ENCODE measurements at regions not wholly inside any gene's neighbourhood (a gene's known extent, or its start where the extent isn't known, plus 50 kb on each side); places are given as distances from the start of the nearest gene placed in this dataset.
"Not testable (repeated sequence)": the region's sequence is repeated elsewhere in the genome, so short reads cannot be mapped to it uniquely, and the experiment has no call there.

DNA sequence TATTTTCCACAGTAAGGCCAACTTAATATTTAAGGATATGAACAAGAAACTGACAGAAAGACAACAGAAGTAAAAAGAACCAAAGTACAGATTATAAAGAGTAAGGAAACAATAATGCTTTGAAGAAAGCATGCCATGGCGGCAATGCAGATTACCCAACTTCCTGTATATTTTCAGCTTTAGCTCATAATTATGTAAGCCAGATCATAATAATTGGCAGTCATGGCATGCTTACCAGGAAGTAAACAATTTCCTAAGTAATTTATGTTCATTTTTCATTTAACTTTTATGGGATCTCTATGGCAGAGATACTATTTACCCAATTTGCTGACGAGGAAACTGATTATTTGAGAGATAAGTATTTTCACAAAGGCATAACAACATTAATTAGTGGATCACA is 988.7 kb downstream of the HACE1 start:
- no peak for DNase-seq

DNA sequence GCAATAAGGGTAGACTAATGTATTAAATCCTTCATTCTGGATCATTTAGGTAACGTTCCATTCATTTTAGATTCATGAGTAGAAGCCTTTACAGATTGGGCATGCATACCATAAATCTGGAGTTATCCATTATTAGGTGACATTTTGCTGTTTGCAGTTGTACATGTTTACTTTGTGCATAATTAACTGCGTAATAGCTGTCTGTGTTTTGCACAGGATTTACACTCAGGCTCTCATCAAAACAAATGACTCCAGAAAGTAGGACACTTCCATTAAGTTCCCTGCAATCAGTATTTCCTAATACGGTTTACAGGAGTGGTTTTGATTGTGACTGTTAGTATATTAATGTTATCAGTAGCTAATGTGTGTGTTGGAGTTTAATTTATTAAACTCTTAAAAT is 997.4 kb downstream of the HACE1 start:
- DNase-seq: no peak

DNA sequence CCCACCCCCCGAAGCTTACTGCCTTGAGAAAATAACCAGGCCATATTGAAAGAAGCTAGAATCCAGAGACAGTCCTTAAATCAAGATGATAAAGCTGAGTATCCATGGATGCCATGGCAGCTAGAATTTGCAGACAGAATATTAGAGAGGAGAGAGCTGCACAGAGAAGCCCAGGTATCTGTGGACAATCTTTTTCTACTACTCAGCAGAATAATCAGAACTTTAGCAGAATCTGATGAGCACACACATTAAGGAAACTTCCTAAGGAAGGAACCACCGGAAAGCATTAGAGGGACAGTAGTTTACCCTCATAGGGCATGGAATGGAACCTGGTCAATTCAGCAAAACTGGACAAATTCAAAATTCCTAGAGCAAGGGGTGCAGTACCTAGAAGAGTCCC is 1001.7 kb downstream of the HACE1 start:
- no peak for DNase-seq

DNA sequence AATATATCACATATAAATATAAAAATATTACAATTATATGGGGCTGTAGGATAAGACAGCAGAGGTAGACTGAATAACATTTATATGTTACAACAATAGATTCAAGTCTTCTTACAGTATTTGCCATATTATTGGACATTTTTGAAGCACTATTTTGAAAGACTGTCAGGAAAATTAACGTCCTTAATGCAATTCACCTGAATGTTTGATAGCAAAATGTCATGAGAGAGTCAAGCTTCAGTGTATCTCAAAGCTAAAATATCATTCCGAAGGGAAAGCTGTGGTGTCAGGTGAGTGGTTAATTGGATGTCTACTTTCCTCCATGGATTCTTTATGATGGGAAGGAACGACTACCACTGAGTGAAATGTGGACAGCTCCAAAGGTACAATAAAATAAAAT is 1004.0 kb downstream of the HACE1 start:
- DNase-seq: no peak

DNA sequence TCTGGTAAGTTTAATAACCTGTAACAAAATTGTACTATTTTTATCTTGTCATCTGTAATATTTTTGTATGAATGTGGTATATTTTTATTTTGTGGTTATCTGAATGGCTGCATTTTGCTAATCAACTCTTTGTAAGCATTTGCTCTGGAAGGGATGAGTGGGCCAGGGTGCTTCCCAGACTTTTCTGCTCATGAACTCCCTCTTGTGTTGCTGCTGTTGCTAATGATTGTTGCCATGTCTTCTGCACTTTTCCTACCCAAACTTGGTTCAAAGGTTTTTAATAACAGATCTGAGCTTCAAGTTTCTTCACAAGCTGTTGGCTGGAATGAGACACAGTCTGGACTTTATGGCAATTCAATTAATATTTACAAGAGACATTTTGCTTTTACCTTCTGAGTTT is 1005.7 kb downstream of the HACE1 start:
- no peak for DNase-seq

DNA sequence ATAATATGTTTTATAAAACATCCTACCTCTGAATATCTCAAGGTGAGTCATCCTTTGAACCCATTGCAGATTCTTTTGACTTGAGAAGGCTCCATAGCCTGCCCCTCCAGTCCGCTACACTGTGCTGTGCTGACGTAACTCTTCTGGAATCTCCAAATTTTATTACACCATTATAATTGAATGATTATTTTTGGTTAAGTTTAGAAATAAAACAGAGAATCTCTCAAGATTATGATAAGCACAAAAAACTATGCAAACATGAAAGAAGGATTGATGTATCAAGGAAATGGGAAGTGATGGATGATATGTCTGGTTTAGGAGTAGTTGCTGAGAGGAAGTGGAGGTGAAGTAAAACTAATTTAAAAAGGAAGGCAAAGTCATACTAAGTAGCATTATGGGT is 1021.3 kb downstream of the HACE1 start:
- DNase-seq: no peak

DNA sequence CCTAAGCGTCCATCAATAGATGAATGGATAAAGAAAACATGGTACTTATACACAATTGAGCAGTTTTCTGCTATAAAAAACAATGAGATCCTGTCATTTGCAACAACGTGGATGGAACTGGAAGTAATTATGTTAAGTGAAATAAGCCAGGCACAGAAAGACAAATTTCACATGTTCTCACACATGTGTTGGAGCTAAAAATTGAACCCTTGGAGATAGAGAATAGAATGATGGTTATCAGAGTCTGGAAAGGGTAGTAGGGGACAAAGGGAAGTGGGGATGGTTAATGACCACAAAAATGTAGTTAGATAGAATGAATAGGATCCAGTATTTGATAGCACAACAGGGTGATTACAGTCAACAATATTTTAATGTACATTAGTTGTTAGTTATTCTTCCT is 1033.5 kb downstream of the HACE1 start:
- no peak for DNase-seq

DNA sequence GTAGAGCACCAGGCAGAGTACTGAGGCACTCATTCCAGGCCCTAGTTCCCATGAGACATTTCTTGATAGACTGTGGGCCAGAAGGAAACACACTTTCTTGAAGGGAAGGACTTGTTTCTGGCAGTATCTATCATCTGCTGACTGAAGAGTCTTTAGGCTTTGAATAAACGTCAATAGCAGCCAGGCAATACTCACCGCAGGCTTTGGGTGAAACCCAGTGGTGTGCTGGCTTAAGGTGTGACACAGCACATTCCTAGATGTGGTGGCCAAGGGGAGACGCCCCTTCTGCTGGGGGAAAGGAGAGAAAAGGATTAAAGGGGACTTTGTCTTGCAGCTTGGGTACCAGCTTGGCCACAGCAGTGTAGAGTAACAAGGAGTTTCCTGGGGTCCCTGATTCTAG is 1039.6 kb downstream of the HACE1 start:
- no peak for DNase-seq

DNA sequence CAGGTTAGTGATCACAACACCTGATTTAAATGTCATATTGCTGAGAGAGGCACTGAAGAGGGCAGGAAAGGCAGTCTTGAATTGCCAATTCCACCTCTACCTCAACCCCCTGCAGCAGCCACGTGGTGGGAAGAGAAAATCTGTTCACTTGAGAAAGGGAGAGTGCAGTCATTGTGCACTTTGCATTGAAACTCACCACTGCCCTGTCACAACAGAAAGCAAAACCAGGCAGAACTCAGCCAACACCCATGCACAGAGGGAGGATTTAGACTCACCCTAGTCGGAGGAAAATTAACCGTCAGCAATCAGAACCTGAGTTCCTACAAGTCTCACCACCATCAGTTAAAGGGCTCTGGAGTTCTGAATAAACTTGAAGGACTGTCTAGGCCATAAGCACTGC is 1040.2 kb downstream of the HACE1 start:
- no peak for DNase-seq

DNA sequence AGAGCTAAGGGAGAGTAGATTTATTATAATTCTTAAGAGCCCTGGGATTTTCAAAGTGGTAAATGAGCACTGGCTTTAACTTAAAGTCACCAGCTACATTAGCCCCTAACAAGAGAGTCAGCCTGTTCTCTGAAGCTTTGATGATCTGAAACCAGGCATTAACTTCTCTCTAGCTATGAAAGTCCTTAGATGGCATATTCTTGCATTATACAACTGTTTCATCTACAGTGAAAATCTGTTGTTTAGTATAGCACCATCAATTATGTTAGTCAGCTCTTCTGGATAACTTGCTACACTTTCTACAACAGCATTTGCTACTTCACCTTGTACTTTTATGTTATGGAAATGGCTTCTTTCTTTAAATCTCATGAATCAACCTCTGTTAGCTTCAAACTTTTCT is 1046.7 kb downstream of the HACE1 start:
- DNase-seq: no peak

DNA sequence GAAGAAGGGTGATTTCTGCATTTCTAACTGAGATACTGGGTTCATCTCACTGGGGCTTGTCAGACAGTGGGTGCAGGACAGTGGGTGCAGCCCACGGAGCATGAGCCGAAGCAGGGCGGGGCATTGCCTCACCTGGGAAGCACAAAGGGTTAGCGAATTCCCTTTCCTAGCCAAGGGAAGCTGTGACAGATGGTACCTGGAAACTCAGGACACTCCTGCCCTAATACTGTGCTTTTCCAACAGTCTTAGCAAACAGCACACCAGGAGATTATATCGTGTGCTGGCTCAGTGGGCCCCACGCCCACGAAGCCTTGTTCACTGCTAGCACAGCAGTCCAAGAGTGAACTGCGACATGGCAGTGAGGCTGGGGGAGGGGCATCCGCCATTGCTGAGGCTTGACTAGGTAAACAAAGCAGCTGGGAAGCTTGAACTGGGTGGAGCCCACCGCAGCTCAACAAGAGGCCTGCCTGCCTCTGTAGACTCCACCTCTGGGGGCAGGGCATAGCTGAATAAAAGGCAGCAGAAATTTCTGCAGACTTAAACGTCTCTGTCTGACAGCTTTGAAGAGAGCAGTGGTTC is 1057.7 kb downstream of the HACE1 start:
- not testable (repeated sequence) for DNase-seq

DNA sequence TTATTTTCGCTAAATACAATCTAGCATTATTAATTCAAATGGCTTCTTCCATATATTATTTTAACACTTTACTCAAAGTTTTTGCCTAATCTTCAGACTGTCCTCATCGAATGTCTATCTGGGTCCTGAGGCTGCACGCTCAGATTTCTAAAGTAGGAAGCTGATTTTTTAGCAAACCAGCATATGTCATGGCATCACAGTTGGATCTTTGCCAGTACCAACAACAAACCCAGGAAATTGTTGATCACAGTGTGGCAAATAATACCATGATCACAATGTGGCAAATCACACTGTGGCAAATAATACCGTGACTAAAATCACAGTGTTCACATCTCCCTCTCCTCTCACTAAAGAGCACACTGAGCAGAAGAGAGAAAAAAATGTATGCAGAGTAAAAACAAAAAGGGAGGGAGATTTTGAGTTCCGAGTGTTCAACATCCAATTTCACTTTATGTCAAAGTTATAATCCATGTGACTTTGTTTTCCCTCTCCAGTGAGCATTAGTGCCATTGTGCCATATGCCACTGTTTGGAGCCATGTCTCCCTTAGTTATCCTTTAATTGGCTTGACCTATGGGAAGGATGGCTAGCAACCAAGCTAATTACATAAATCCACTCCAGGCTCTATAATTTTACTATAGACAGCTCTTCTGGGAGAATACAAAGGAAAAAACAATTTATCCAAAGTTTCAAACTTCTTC is 1059.6 kb downstream of the HACE1 start:
- no peak for DNase-seq

DNA sequence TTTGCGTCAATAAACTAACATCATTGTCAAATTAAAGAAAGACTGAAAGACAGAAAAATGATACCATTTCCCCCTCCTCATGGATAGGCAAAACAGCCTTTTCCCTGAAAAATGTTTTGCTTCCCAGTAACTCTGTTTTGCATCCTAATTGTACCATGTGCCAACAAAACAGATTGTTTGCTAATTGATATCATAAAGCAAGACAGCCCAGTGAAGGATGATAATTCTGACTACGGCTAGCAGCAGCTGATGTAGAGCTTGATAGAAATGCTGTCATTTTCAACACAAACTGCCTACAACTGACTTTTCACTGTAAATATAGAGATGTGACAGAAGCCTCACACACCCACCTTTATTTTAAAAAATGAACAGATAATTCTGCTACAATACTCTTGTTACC is 1061.6 kb downstream of the HACE1 start:
- DNase-seq: no peak

DNA sequence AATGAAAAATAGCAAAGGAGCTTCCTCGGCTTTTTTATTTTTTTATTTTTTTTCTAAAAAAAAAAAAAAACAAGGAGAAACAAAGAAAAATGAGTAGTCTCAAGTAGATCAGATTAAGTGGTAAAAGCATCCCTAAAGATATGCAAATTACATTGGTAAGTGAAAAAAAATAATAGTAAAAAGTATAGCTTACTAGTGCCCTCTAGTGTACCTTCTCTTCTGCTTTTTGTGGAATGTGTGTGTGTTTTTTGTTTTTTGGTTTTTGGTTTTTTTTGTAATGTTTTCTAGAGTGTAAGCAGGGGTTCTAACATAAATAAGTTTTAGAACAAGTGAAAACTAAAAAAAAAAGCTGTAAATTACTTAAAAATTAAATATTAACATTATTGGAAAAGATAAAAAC is 1062.0 kb downstream of the HACE1 start:
- no peak for DNase-seq

DNA sequence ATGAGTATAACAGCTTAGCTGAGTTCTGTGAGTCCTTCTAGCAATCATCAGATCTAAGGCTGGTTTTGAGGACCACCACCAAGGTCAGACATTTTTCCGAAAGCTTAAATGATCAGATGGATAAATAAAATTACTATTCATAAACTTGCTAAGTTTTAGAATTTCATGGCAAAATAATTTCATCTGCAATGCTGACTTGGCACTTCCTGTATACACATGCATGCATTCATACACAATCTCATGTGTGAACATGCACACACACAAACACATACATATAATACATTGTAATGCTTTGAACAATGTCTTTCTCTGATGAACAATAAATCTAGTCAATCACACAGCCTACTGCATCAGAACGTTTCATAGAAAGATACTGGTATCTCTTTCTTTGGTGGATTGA is 1068.3 kb downstream of the HACE1 start:
- no peak for DNase-seq

DNA sequence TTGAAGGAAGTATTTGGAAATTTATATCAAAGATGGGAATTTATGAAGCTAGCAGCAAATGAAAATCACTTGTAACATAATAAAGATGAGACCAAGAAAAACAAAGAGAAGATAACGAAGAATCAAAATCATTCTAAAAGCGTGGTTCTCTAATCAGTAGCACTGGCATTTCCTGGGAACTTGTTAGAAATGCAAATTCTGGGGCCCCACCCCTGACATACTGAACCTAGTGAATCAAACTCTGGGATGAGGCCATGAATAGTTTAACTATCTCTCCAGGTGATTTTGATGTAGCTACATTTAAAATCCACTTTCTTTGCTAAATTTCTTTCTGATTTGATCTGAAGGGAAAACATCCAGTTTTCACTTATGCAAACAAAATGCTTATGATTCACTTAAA is 1075.6 kb downstream of the HACE1 start:
- no peak for DNase-seq

DNA sequence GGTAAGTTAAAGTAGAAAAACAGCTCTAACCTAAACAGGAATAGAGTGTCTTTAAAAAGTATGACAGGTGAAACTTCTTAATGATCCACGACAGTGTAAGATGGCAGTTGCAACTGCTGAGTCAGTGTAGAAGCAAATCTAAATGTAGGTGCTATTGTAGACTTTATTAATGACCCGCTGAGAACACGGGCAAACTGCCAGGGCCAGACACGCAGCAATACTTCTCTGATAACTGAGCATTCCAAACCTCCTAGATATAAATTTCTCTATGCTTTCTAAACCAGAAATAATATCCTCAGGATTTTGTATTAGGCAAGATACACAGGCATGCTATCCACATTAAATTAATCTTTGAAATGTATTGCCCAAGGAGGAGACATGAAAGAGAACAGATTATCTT is 1076.4 kb downstream of the HACE1 start:
- no peak for DNase-seq

DNA sequence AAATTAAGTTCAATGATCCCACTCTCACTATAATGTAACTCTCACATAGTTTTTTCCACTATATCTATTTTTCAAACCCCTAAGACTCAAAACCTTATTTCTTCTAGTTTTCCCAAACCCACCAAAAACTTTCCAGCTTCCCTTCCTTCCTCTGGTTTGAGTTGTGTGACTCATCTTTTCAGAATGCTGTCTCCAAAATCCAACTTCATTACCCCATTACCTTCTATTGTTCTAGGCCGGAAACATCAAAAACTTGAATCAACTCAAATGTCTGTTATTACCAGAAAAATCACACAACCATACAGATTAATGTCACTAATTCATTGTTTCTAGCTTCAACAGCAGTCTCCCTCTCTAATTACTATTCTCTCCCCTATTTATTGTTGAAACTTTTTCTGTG is 1090.3 kb downstream of the HACE1 start:
- DNase-seq: no peak

DNA sequence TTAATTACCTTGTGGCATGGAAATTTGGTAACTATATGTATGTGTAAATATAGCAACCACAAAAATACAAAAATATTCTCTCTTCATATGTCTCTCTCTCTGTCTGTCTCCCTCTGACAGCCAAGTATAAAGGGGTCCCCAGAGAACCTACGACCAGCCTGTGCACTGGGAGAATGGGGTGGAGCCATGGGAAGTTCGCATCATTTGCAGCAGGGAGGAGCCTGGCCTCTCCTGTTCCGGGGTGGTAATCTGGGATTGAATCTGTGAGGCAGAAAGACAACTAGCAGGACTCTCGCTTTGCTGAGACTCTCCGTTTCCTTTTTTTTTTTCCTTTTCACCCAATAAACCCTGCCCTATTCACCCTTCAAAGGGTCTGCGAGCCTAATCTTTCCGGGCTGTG is 1109.1 kb downstream of the HACE1 start:
- DNase-seq: no peak

DNA sequence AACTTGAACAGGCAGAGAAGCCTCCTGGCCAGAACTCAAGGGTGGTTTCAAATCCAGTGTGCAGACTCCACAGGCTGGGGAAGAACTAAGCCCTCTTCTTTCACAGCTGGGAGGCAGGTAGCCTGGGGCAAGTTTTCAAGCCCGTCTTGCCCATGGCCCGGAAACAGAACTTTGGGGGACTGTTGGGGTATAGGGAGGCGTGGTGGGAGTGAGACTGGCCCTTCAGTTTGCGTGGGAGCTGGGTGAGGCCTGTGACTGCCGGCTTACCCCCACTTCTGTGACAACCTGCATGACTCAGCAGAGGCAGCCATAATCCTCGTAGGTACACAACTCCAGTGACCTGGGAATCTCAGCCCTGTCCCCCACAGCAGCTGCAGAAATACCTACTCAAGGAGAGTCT is 1125.7 kb downstream of the HACE1 start:
- no peak for DNase-seq

DNA sequence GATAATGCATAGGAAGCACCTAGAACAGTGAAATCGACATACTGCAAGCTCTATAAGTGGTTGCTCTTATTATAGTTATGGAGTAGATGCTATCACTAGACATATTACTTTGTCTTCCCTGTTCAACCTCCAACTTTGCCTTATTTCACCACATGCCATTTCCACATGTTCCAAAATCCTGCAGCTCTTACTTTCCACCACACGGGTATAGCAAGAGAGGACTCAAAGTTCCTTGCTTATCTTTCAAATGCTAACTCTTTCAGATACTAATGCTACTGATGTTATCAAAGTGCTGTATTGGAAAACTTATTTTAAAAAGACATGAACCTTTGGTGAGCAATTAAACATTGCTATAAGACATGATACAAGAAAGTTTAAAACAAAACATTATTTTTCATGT is 1130.1 kb downstream of the HACE1 start:
- DNase-seq: no peak

DNA sequence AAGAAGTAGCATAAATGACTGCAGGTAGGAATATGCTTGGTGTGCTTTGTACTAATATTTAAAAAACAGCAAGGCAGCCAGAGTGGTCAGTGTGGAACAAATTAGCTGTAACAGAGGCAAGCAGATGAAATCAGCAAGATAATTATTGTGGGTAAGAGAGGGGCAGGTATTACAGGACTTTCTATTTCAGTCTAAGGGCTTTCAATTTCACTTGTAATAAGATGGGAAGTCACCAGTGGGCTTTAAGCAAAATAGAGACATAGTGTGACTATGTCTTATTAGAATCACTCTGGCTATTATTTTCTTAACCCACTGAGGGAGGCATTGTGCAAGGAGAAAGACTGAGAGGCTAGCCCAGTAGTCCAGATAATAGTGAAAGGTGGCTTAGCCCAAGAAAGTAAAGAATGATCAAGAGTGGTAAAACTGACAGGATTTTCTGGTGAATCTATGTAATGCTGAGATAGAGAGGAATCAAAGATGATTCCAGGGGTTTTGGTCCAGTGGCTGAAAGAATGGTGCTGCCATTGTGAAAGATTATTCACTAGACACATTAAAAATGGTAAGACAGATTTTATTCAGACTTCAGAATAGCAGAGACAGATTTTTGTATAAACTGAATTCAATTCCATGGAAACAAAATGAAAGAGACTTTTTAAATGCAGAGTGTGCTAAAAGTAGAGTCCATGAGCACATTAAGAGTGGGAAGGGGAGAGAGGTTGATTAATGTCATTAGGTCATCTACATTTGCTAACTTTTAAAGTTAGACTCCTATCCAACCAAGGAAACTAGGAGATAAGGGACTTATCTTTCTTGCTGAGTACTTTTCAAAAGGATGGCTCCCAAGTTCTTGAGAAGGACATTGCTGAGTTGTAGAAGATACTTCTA is 1136.0 kb downstream of the HACE1 start:
- DNase-seq: no peak

DNA sequence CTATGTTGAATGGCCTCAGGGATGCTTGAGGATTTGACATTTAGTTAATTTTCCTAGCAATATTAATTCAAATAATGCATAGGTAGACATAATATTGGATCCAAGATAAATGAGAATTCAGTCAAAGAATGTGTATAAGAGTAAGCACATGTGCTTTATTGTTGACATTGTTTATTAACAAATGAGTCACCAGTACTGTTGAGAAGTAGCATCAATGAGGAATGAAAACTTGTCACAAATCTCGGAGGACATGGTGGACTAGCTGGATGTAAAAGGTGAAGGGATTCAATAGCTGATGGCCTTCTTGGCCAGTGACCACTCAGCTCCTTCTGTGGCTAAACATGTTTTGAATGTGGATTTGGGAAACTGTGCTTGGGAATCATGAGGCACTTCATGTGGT is 1137.0 kb downstream of the HACE1 start:
- no peak for DNase-seq

DNA sequence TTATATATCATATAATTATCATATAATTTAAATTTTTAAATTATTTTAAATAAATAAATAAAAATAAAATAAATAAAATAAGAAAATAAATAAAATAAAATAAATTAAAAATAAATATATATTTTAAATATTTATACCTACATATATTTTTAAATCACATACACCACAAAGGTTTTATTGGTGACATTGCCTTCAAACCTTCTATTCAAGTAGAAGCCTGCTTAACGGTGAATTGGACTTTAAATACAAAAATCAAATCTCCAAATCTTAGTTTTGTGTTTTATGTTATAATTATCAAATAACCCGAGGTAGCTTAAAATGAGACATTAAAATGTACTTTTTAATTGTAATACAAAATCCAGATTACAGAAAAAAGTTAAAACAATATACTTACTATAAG is 1137.8 kb downstream of the HACE1 start:
- no peak for DNase-seq

Measured in activated CD4-positive, CD25-positive, alpha-beta regulatory T cell treated with anti-CD3 and anti-CD28 coated beads, Interleukin-2, amount 50 U/mL, for 72 hours (primary cell).